ENCODE measurements at regions not wholly inside any gene's neighbourhood (a gene's known extent, or its start where the extent isn't known, plus 50 kb on each side); places are given as distances from the start of the nearest gene placed in this dataset.

GRCh38 chrX:97867266-97867665 lies 983.6 kb downstream of the RPA4 start:
- FAIRE-seq (no peak), DNase-seq (ENCODE audit: insufficient read length, low spot score) (no peak)
- no peak for TF ChIP-seq CTCF (IDR thresholded peaks at IDR 0.05; ENCODE audit: insufficient read depth, missing control alignments)

- FAIRE-seq (no peak), DNase-seq (ENCODE audit: insufficient read length, low spot score) (no peak)
- TF ChIP-seq CTCF (IDR thresholded peaks at IDR 0.05; ENCODE audit: insufficient read depth, missing control alignments) = no peak
Measured at GRCh38 chrX:97876697-97877407, 993.1 kb downstream of the RPA4 start.

GRCh38 chrX:97882306-97882705 lies 998.6 kb downstream of the RPA4 start:
- TF ChIP-seq CTCF (IDR thresholded peaks at IDR 0.05; ENCODE audit: insufficient read depth, missing control alignments) = no peak
- DNase-seq (ENCODE audit: insufficient read length, low spot score) (no peak), FAIRE-seq (no peak)

GRCh38 chrX:97895751-97896150 lies 1012.0 kb downstream of the RPA4 start:
- FAIRE-seq (no peak), DNase-seq (ENCODE audit: insufficient read length, low spot score) (no peak)
- no peak for TF ChIP-seq CTCF (IDR thresholded peaks at IDR 0.05; ENCODE audit: insufficient read depth, missing control alignments)

GRCh38 chrX:97897998-97898397 lies 1014.3 kb downstream of the RPA4 start:
- DNase-seq (ENCODE audit: insufficient read length, low spot score) = no peak
- FAIRE-seq = no peak
- TF ChIP-seq CTCF (IDR thresholded peaks at IDR 0.05; ENCODE audit: insufficient read depth, missing control alignments) = no peak

- DNase-seq (ENCODE audit: insufficient read length, low spot score) = no peak
- no peak for TF ChIP-seq CTCF (IDR thresholded peaks at IDR 0.05; ENCODE audit: insufficient read depth, missing control alignments)
Measured at GRCh38 chrX:97898798-97899197, 1015.1 kb downstream of the RPA4 start.

GRCh38 chrX:97907791-97908190 lies 1024.1 kb downstream of the RPA4 start:
- DNase-seq (ENCODE audit: insufficient read length, low spot score) (no peak), FAIRE-seq (no peak)
- no peak for TF ChIP-seq CTCF (IDR thresholded peaks at IDR 0.05; ENCODE audit: insufficient read depth, missing control alignments)

More at GRCh38 chrX:97898798-97899197, 1015.1 kb downstream of the RPA4 start:
- FAIRE-seq = no peak
